HPDE6-E6E7 (cell line): ENCODE measurements at regions not wholly inside any gene's neighbourhood (a gene's known extent, or its start where the extent isn't known, plus 50 kb on each side); places are given as distances from the start of the nearest gene placed in this dataset.

Source experiments
- DNase-seq: peaks from one replicate; pipeline ENCODE4 v3.0.0; 2011; ENCODE audit warnings: missing footprints; ENCODE audit errors: extremely low spot score

DNA sequence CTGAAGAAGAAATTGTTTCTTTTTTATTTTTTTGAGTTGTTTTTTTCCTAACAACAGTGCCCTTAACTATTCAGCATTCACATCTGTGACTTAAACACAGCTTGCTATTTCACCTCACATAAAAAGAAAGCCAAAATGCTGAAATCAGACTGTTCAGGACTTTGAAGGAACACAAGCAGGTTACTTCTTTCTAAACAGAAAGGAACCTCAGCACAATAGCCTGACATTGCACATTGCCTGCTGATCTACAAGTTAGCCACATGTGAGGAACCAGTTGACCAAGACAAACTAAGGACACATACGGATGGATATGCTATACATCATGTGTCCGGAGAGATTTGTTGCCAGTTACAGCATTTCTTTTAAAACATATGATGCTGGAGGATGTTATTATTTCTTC, 331.1 kb downstream of the FSIP2 start:
- DNase-seq: no peak

DNA sequence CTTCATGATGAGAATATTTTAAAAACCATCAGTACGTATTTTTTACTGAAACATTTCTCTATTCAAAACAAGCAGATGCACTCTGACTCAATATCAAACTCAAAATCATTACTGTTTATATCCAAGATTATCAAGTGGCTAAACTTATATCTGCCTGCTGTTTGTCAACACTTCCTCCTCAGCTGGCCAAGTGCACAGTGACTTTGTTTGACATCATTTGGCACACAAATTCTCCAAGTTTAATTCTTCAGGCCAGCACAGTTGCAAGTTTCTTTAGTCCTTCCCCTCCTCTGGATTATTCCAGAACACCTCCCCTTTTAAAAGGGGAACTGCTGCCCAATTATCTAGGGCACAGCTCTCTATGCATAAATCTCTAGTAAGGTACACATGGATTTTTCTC, 346.6 kb downstream of the FSIP2 start:
- no peak for DNase-seq

DNA sequence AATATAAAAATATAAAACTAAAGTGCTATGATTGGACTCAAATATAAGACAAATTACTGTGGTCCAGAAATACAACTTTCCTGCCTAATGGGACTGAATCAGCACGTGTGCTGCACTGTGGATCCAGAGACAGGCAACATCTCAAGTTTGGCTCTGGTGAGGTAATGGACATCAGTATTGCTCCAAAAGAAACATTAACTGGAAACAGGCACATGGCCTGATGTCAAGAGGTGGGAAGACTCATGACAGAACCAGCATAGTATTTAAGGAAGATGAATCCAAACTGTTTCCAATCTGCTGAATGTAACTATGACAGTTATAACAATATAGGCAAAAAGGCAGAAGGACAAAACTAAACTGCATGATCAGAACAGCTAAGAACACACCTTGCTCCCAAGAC, 354.6 kb downstream of the FSIP2 start:
- DNase-seq: no peak

- DNase-seq: no peak
These were observed 360.2 kb downstream of the FSIP2 start for GRCh38 chr2:186098821-186099220.

DNA sequence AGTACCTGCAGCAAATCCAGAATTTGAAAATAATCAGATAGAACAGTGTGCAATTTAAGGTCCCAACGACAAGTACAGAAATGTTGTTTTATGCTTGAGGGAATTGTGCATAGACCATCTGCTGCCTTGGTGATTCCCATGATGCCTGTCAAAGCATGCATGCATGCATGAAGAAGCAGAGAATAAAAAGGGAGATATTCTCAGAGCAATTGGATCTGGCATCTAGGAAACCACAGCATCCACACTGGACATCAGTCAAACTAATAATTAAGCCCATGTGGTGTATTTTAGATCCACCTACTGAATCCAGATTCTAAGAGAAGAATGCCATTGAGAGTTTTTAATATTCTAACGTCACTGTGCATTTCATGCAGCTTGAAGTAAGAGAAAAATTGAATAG, 361.2 kb downstream of the FSIP2 start:
- no peak for DNase-seq

GRCh38 chr2:186100636-186101035, 362.0 kb downstream of the FSIP2 start:
- no peak for DNase-seq

GRCh38 chr2:186101616-186102015, 363.0 kb downstream of the FSIP2 start:
- no peak for DNase-seq

GRCh38 chr2:186103276-186103675, 364.7 kb downstream of the FSIP2 start:
- DNase-seq: no peak

- peak; percentile 5 for DNase-seq
These were observed 366.6 kb downstream of the FSIP2 start for GRCh38 chr2:186105016-186105724.

GRCh38 chr2:186108470-186108869, 369.9 kb downstream of the FSIP2 start:
- no peak for DNase-seq

DNA sequence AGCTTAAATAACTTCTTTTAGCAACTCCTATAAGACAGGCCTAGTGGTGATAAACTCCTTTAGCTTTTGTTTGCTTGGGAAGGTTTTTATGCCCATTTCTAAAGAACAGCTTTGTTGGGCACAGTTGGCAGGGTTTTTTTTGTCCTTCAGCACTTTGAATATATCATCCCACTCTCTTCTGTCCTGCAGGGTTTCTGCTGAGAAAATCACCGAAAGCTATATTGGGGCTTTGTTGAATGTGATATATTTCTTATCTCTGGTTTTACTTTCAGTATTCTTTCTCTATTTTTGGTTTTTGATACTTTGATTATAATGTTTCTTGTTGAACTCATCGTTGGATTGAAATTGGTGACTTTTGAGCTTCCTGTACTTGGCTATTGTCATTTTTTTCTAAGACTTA, 372.8 kb upstream of the ZC3H15 start:
- no peak for DNase-seq

DNA sequence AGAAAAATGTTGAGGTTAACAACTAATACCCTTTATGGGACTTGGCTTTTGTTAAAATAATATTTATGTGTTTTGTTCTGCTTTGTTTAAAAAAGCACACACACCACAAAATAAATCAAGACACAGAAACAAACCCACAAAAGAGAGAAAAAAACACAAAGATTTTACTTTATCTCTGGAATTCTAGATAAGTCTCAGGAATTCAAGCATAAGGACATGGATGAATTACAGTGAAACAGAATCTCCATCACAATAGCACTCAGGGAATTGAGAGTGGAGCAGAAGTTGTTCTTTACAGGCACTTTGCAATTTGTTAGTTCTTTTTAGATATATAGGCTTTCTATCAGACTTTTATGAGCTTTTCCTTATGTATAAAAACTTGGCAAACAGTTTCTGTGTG, 360.9 kb upstream of the ZC3H15 start:
- no peak for DNase-seq

DNA sequence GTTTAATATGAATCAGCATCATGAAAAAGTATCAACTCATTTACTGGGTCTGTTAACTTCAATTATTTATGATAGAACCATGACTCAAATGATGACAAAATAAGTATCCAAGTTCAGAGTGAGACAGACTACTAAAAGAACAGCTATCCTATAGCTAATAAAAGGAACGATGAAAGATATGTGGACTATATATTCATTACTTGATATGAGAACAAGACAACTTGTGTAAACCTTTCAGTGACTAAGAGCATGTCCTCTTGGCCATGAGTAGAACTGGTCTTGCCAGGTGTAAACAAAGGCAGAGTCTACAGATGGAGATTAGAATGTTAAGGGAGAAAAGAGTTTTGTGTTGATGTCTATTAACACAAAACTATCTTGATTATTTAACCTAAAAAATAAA, 360.4 kb upstream of the ZC3H15 start:
- DNase-seq: no peak

DNA sequence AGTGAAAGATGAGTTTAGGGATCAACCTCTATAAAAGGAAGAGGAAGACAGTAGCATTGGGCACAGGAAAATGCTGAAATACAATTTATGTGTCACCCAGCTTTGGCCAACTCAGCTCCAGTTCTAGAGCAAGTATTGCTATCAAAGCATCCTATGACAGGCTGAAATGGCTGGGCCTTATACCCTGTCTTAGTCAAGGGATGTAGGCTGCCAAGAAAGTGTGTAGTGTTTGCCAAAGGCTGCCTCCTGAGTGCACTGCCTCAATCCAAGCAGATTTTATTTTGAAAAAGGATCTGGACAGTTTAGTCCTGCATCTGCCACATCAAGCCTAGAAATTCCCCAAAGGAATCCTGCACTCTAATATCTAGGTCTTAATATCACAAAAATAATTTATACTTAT, 359.9 kb upstream of the ZC3H15 start:
- DNase-seq: no peak

- DNase-seq: peak; percentile 9
These were observed 356.1 kb upstream of the ZC3H15 start for GRCh38 chr2:186129767-186130581.

DNA sequence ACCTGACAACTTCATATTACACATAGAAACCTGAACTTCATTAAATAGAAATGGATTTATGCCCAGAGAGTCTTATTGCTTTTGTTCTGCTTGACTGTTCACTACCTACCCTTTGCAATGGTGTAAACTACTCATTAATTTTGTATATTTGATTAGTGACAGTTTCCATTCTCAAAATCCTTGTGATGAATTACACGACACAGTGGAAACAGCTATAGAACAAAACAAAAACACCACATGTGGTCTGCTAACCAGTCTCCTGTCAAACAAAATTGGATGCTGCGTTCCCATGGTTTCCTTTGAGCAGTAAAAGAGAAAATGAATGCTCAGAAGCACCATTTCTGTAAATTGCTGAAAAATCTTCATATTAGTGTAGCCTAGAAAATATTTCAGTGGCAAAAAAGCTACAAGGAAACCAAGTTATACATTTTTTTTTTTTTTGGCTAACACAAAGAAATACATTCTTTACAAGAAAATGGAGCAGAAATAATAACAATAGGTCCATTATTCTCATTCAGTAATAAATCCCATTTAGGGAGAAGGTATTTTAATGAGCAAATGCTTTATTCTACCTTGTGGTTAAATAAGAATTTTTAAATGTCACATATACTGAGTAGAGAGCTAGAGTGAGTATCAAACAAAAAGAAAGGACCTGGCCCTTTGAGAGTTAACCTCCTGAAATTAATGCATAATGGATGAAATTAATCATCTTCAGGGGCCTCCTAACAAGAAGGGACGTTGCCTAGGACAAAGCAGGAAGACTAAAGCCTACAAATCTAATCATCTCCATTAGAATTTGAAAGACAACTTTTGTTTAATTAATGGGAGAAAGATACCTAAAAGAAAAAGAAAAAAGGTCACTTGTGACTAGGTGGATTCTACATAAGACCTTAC, 355.1 kb upstream of the ZC3H15 start:
- DNase-seq: no peak

- DNase-seq: no peak
These were observed 350.4 kb upstream of the ZC3H15 start for GRCh38 chr2:186135686-186136085.

GRCh38 chr2:186136860-186137259, 349.2 kb upstream of the ZC3H15 start:
- DNase-seq: no peak

- DNase-seq: no peak
These were observed 347.2 kb upstream of the ZC3H15 start for GRCh38 chr2:186138845-186139244.

- no peak for DNase-seq
These were observed 327.0 kb upstream of the ZC3H15 start for GRCh38 chr2:186159101-186159500.

DNA sequence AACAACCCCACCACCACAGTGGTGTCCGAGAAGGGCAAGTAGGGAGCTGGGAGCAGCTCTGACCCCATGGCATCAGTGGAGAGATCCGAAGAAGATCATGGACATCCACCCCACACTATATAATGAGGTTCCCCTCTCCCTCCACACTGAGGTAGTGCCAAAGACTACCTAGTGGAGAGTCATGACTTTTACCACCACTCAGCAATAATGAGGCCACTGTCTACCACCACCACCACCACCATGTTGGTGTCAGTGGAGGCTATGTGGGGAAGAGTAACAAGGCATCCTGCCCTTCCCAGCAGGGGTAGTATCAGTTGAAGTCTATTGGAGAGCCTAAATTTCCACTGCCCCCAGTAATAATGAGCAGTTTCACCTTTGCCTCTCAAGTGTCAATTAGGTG, 321.7 kb upstream of the ZC3H15 start:
- no peak for DNase-seq

- no peak for DNase-seq
These were observed 315.4 kb upstream of the ZC3H15 start for GRCh38 chr2:186170693-186171092.
